Activated CD4-positive, alpha-beta T cell treated with anti-CD3 and anti-CD28 coated beads, Interleukin-2, amount 10 ng/mL, durations not matched to agents 24 days and 14 days (primary cell): ENCODE measurements at regions not wholly inside any gene's neighbourhood (a gene's known extent, or its start where the extent isn't known, plus 50 kb on each side); places are given as distances from the start of the nearest gene placed in this dataset.

Experiments used
- DNase-seq: peaks from one replicate; pipeline ENCODE4 v3.0.0; 2022
- H3K27ac Mint-ChIP-seq: one replicate; pipeline ENCODE4 v1.8.0; 2022; ENCODE audit warnings: mild to moderate bottlenecking, mixed read lengths
- H3K27me3 Mint-ChIP-seq: one replicate; pipeline ENCODE4 v1.8.0; 2022; ENCODE audit warnings: mixed read lengths
- H3K36me3 Mint-ChIP-seq: one replicate; pipeline ENCODE4 v1.8.0; 2022; ENCODE audit warnings: low read depth, mild to moderate bottlenecking, mixed read lengths
- H3K4me1 Mint-ChIP-seq: one replicate; pipeline ENCODE4 v1.8.0; 2021; ENCODE audit warnings: mixed read lengths
- H3K4me3 Mint-ChIP-seq: one replicate; pipeline ENCODE4 v1.8.0; 2022; ENCODE audit warnings: mild to moderate bottlenecking, moderate library complexity, mixed read lengths
- H3K9me3 Mint-ChIP-seq: one replicate; pipeline ENCODE4 v1.8.0; 2021; ENCODE audit warnings: mixed read lengths
- intact Hi-C: fragments of 100-400 bp; cut with micrococcal nuclease; formaldehyde crosslinking; loops from one replicate; pipeline ENCODE4 v1.15.1; 2023

DNA sequence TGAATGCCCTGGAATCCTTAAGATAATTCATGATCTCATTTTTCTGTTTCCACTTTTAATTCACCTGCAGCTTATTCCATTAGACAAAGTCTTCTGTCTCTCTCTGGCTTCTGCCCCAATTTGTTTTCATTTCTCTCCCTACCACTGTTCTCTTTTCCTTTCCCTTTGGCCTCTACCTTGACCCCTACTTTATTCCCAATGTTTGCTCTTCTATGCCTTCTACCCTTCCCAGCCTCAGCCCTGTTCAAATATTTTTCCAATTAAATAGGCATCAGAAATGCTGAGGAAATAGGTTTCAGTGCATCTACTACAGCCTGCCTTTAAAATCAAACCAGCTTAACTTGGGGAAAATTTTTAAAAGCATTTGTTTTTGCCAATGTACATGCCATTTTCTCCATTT, 443.7 kb upstream of the CWC22 start:
- no peak for DNase-seq
- no peaks in the 10 kb centered on the region for H3K4me1 Mint-ChIP-seq
- H3K9me3 Mint-ChIP-seq: no peaks in the 10 kb centered on the region
- no peak overlapping the region for H3K4me3 Mint-ChIP-seq
- intact Hi-C loops: no loop called here
- H3K27ac Mint-ChIP-seq: no peak overlapping the region
- H3K36me3 Mint-ChIP-seq: no peaks in the 10 kb centered on the region
- peaks cover 2% of the 10 kb centered on the region for H3K27me3 Mint-ChIP-seq

DNA sequence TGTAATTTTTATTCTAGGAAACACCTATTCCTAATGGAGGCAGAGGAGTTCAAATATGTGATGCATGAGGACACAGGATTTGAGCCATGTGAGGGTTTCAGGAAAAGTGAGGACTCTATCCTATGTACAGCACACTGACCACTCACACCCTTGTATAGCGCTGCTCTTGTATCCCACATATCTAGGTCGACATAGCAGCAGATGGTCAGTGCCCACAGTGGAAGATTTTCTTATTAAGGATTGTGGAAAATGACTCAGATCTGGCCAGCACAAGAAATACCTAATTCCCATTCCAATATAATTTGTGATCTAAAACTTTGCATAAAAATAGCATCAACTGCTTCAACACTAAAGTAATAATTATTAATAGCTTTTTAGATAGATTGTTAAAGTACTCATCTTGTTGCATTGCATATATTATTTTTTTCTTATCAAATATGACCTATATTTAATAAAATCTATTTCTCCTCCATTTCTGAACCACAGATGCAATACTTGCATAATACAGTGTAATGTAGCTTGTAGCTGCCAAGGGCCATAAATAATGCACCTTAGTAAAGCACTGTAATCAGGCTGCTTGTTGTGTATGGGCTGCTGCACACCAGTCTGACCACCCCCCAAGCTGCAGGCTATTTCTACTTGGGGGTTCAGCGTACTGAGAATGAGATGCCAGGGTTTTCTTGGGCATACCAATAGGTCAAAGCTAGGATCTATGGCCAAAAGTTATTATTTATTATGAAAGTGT, 442.2 kb upstream of the CWC22 start:
- Mint-ChIP-seq H3K27me3 (peaks cover 2% of the 10 kb centered on the region), H3K9me3 (no peaks in the 10 kb centered on the region), H3K36me3 (no peaks in the 10 kb centered on the region), H3K4me3 (no peak overlapping the region), H3K4me1 (no peaks in the 10 kb centered on the region), H3K27ac (no peak overlapping the region)
- no peak for DNase-seq
- intact Hi-C loops: no loop called here

GRCh38 chr2:180446492-180446891, 439.4 kb upstream of the CWC22 start:
- Mint-ChIP-seq H3K4me3 (no peak overlapping the region), H3K36me3 (no peaks in the 10 kb centered on the region), H3K27me3 (peaks cover 2% of the 10 kb centered on the region), H3K27ac (no peak overlapping the region), H3K9me3 (no peaks in the 10 kb centered on the region), H3K4me1 (no peaks in the 10 kb centered on the region)
- DNase-seq: no peak
- intact Hi-C loops: no loop called here

- H3K4me1 Mint-ChIP-seq: no peaks in the 10 kb centered on the region
- no peak overlapping the region for H3K4me3 Mint-ChIP-seq
- H3K9me3 Mint-ChIP-seq: no peaks in the 10 kb centered on the region
- no peak overlapping the region for H3K27ac Mint-ChIP-seq
- DNase-seq: no peak
- H3K36me3 Mint-ChIP-seq: no peaks in the 10 kb centered on the region
- H3K27me3 Mint-ChIP-seq: no peaks in the 10 kb centered on the region
- intact Hi-C loops: no loop called here
These were observed 436.8 kb upstream of the CWC22 start for GRCh38 chr2:180443888-180444287.

GRCh38 chr2:180442860-180443644, 436.0 kb upstream of the CWC22 start:
- H3K27me3 Mint-ChIP-seq: no peaks in the 10 kb centered on the region
- no peak overlapping the region for H3K27ac Mint-ChIP-seq
- H3K4me1 Mint-ChIP-seq: no peaks in the 10 kb centered on the region
- intact Hi-C loops: no loop called here
- no peak for DNase-seq
- no peaks in the 10 kb centered on the region for H3K36me3 Mint-ChIP-seq
- no peaks in the 10 kb centered on the region for H3K9me3 Mint-ChIP-seq
- H3K4me3 Mint-ChIP-seq: no peak overlapping the region

- Mint-ChIP-seq H3K27ac (no peak overlapping the region), H3K27me3 (no peaks in the 10 kb centered on the region), H3K4me3 (no peak overlapping the region), H3K9me3 (no peaks in the 10 kb centered on the region), H3K4me1 (no peaks in the 10 kb centered on the region), H3K36me3 (no peaks in the 10 kb centered on the region)
- intact Hi-C loops: no loop called here
- DNase-seq: no peak
These were observed 412.1 kb upstream of the CWC22 start for GRCh38 chr2:180419212-180419611.

DNA sequence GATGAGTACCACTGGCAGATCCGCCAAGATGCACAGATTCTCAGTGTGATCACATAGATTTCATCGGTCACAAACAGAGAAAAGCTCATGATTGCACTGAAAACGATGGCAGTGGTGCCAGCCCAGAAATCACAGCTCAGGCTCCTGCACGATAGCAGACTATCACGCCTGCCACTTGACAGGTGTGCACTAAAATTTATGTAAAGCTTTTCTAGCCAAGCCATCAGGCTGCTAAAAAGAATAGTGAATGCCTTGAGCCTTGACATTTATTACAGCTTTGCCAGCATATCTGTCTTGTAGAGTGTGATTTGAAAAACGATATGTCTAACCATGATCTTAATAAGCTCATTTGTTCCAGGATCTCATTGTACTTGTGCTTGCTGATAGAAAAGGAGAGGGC, 409.5 kb upstream of the CWC22 start:
- H3K27ac Mint-ChIP-seq: no peak overlapping the region
- intact Hi-C loops: no loop called here
- no peaks in the 10 kb centered on the region for H3K4me1 Mint-ChIP-seq
- H3K36me3 Mint-ChIP-seq: no peaks in the 10 kb centered on the region
- H3K27me3 Mint-ChIP-seq: no peaks in the 10 kb centered on the region
- H3K9me3 Mint-ChIP-seq: no peaks in the 10 kb centered on the region
- no peak for DNase-seq
- H3K4me3 Mint-ChIP-seq: no peak overlapping the region

GRCh38 chr2:180413336-180413735, 406.2 kb upstream of the CWC22 start:
- no peaks in the 10 kb centered on the region for H3K27me3 Mint-ChIP-seq
- no peak for DNase-seq
- no peaks in the 10 kb centered on the region for H3K4me1 Mint-ChIP-seq
- no peak overlapping the region for H3K27ac Mint-ChIP-seq
- intact Hi-C loops: no loop called here
- no peaks in the 10 kb centered on the region for H3K36me3 Mint-ChIP-seq
- H3K9me3 Mint-ChIP-seq: no peaks in the 10 kb centered on the region
- H3K4me3 Mint-ChIP-seq: no peak overlapping the region

GRCh38 chr2:180412219-180412618, 405.1 kb upstream of the CWC22 start:
- Mint-ChIP-seq H3K9me3 (no peaks in the 10 kb centered on the region), H3K4me3 (no peak overlapping the region), H3K36me3 (no peaks in the 10 kb centered on the region), H3K4me1 (no peaks in the 10 kb centered on the region), H3K27ac (no peak overlapping the region), H3K27me3 (no peaks in the 10 kb centered on the region)
- no peak for DNase-seq
- intact Hi-C loops: no loop called here

DNA sequence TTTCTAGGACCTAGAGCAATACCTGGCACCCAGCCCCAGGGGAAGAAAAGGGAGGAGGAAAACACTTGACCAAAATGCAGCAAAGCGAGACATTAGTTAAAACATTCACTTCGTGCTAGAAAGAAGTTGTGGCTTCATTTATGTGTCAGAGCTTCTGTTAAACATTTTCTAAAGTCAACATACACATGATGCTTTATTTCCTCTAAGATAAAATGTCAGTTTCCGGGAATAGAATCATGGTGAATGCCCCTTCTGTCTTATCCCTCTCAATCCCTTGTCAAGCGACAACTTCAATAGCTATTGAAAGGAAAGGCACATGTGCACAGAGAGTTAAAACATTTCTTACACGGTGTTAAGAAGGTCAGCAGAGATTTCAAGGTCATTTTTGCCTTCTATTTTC, 404.6 kb upstream of the CWC22 start:
- Mint-ChIP-seq H3K36me3 (no peaks in the 10 kb centered on the region), H3K9me3 (no peaks in the 10 kb centered on the region), H3K27me3 (no peaks in the 10 kb centered on the region), H3K27ac (no peak overlapping the region), H3K4me3 (no peak overlapping the region), H3K4me1 (no peaks in the 10 kb centered on the region)
- no peak for DNase-seq
- intact Hi-C loops: no loop called here

GRCh38 chr2:180406687-180407086, 399.6 kb upstream of the CWC22 start:
- no peak overlapping the region for H3K4me3 Mint-ChIP-seq
- DNase-seq: no peak
- H3K9me3 Mint-ChIP-seq: no peaks in the 10 kb centered on the region
- H3K27me3 Mint-ChIP-seq: no peaks in the 10 kb centered on the region
- H3K27ac Mint-ChIP-seq: no peak overlapping the region
- no peaks in the 10 kb centered on the region for H3K4me1 Mint-ChIP-seq
- intact Hi-C loops: no loop called here
- no peaks in the 10 kb centered on the region for H3K36me3 Mint-ChIP-seq

DNA sequence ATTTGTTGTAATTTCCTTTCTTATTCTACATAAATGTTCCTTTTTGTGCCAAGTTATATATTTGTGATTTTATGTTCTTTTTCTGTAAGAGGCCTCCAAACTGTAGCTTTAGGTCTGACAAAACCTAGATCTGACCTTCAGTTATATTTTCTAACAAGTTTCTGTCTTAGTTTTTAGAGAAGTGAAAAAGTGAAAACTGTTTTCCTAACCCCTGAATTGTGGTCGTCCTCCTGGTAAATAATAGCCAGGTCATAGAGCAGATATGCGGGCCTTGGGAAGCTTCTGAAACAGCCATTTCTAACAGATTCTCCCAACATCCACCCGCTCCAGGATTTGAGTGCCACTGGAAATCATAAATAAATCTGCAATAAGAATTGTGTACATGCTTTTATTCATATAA, 398.4 kb upstream of the CWC22 start:
- H3K27me3 Mint-ChIP-seq: no peaks in the 10 kb centered on the region
- no peaks in the 10 kb centered on the region for H3K36me3 Mint-ChIP-seq
- no peak overlapping the region for H3K4me3 Mint-ChIP-seq
- DNase-seq: no peak
- H3K4me1 Mint-ChIP-seq: no peaks in the 10 kb centered on the region
- no peak overlapping the region for H3K27ac Mint-ChIP-seq
- intact Hi-C loops: no loop called here
- H3K9me3 Mint-ChIP-seq: no peaks in the 10 kb centered on the region

DNA sequence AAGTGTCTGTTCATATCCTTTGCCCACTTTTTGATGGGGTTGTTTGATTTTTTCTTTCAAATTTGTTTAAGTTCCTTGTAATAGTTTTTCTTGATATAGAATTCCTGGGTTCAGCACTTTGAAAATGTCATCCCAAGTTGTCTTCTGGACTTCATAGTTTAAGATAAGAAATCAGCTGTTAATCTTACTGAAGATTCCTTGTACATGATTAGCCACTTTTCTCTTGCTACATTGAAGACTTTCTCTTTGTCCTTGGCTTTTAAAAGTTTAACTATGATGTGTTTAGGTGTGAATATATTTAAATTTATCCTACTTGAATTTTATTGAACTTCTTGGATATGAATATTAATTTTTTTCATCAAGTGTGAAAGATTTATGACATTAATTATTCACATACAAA, 387.2 kb upstream of the CWC22 start:
- Mint-ChIP-seq H3K27me3 (no peaks in the 10 kb centered on the region), H3K9me3 (peaks cover 12% of the 10 kb centered on the region), H3K4me3 (no peak overlapping the region), H3K27ac (no peak overlapping the region), H3K36me3 (no peaks in the 10 kb centered on the region), H3K4me1 (no peaks in the 10 kb centered on the region)
- DNase-seq: no peak
- intact Hi-C loops: no loop called here

DNA sequence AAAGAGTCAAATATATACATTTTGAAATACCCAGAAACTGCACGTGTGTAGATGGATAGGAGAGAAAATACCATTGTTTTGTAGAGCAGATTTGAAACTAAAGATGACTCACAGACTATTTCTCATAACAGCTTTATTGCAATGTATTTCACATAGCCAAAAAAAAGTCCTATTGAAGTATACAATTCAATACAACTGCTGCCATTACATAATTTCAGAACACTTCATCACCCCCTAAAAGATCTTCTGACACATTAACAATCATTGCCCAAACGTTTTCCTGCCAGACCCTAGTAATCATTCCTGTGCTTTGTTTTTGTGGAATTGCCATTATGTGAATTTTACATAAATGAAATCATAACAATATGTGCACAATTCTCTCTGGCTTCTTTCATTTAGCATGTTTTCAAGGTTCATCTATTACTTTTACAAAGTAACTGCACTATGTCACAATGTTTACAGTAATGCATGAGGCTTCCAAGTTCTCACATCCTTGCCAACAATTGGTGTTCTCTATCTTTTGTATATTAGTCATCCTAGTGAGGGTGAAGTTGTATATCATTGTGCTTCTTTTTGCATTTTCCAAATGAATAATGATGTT, 378.6 kb upstream of the CWC22 start:
- H3K9me3 Mint-ChIP-seq: no peaks in the 10 kb centered on the region
- H3K4me1 Mint-ChIP-seq: no peaks in the 10 kb centered on the region
- DNase-seq: no peak
- H3K4me3 Mint-ChIP-seq: no peak overlapping the region
- intact Hi-C loops: no loop called here
- no peaks in the 10 kb centered on the region for H3K36me3 Mint-ChIP-seq
- no peak overlapping the region for H3K27ac Mint-ChIP-seq
- H3K27me3 Mint-ChIP-seq: no peaks in the 10 kb centered on the region
